A549 (cell line): ENCODE measurements at regions not wholly inside any gene's neighbourhood (a gene's known extent, or its start where the extent isn't known, plus 50 kb on each side); places are given as distances from the start of the nearest gene placed in this dataset.

Source experiments
- EP300 ChIP-seq, 2 experiments: fragments of >200 bp; sonication (Bioruptor Twin); formaldehyde crosslinking; IDR thresholded peaks; 2 replicates in 1 of 2; 3 replicates in 1 of 2; pipeline ENCODE4 v1.6.1; 2016 to 2017
- SREBF2 ChIP-seq: fragments of 450-650 bp; IDR thresholded peaks from 2 replicates; pipeline ENCODE4 v1.6.1; 2014; ENCODE audit warnings: mild to moderate bottlenecking, moderate library complexity
- TF ChIP-seq, protein P1 (sequence below): fragments of >200 bp; sonication (Bioruptor Twin); formaldehyde crosslinking; IDR thresholded peaks from 3 replicates; pipeline ENCODE4 v1.5.1; 2016

DNA sequence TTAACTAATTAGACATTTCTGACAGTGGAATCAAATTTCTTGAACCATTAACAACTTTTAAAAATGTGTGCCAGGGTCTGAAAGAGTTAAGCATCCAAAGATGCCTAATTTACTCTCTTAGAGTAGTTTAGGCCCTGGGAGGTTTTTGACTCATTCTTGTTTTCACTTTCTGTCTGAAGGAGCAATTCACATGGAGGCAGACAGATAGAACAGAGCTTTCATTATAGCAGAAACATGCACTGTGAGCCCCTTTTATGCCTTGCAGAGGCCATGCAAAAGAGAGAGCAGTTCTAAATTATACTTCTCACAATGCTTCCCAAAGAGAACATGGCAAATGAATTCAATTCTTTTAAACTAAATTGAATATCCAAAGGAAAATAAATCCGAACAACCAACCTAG lies 554.8 kb downstream of the MFSD1 start:
- TF ChIP-seq EP300 (IDR thresholded peaks at IDR 0.05), result no peak
- TF ChIP-seq SREBF2, result no peak
- TF ChIP-seq, protein P1, sequence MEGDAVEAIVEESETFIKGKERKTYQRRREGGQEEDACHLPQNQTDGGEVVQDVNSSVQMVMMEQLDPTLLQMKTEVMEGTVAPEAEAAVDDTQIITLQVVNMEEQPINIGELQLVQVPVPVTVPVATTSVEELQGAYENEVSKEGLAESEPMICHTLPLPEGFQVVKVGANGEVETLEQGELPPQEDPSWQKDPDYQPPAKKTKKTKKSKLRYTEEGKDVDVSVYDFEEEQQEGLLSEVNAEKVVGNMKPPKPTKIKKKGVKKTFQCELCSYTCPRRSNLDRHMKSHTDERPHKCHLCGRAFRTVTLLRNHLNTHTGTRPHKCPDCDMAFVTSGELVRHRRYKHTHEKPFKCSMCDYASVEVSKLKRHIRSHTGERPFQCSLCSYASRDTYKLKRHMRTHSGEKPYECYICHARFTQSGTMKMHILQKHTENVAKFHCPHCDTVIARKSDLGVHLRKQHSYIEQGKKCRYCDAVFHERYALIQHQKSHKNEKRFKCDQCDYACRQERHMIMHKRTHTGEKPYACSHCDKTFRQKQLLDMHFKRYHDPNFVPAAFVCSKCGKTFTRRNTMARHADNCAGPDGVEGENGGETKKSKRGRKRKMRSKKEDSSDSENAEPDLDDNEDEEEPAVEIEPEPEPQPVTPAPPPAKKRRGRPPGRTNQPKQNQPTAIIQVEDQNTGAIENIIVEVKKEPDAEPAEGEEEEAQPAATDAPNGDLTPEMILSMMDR, result no peak
